HK-2 (cell line): ENCODE measurements at regions not wholly inside any gene's neighbourhood (a gene's known extent, or its start where the extent isn't known, plus 50 kb on each side); places are given as distances from the start of the nearest gene placed in this dataset.
"Not testable (repeated sequence)": the region's sequence is repeated elsewhere in the genome, so short reads cannot be mapped to it uniquely, and the experiment has no call there.

Source experiments
- DNase-seq: peaks from one replicate; pipeline ENCODE4 v3.0.0-alpha.2; 2018; ENCODE audit not compliant: unreplicated experiment

DNA sequence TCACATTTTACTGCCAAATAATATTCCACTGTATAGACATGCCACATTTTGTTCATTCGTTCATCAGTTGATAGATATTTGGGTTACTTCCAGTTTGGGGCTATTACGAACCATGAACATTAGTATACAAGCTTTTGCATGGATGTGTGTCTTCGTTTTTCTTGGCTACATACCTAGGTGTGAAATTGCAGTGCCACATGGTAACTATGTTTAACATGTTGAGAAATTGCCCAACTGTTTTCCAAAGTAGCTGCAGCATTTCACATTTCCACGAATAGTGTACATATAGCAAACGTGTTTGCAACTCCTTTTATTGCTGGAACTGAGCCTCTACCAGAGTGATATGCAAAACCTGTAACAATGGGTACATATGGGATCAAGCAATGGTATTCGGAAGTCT lies 221.5 kb downstream of the VEGFC start:
- DNase-seq = no peak

DNA sequence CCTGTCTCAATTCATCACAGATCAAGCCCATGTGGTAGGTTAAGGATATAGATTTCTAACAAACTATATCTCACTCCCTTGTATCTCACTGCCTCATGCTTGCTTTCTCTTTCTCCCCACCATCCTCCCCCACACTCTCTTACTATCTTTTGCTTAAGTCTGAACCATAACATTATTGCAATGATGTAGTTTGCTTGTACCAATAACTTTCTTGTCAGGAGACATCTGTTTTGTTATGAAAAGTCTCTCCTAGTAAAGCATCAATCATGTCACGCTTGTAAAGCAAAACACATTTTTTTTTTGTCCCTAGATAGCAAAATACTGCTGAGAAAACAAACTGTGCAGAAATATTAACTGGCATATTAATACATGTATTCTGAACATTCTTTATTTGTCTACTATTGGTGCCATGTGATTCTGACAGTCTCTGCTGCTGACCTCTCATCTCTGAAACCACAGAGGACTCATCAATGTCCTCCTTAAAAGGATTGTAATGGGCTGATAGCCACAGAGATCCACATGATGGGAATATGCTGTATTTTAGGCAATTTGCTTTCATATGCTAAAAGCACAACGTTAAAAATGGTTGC lies 217.5 kb downstream of the VEGFC start:
- DNase-seq = no peak

DNA sequence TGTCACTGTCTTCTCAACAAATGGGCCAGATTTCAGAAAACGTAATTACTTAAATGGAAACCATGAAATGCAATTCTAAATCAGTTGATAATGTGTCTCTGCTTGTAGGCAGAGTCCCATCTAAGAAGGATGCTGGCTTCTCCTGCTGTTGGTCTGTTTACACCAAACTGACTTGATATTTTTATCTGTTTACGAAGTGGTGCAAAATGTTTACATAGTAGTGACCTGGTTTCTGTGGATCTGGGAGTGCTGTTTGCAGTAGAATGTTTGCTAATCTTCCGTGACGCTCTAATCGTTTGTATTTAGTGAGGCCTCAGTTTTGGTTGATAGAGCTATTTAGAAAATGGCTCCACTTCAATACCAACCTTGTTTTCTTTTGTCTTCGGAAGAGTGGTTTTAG lies 213.5 kb downstream of the VEGFC start:
- DNase-seq = no peak

DNA sequence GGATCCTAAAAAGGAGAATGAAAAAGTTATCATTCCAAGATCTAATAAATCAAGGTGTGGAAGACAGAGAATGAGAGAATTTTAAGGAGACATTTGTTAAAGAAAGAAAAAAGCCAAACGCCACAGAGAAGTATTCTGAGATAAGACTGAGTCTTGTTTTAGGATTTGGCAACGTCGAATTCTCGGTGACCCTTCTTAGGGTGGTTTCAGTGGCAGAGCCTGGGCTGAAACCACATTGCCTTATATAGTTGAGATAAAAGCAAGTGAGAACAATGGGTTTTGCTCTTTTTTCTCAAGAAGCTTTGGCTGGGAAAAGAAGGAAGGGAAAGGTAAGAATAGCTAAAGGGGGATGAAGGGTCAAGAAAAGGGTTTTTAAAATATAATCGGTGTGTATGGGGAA lies 209.4 kb downstream of the VEGFC start:
- no peak for DNase-seq

DNA sequence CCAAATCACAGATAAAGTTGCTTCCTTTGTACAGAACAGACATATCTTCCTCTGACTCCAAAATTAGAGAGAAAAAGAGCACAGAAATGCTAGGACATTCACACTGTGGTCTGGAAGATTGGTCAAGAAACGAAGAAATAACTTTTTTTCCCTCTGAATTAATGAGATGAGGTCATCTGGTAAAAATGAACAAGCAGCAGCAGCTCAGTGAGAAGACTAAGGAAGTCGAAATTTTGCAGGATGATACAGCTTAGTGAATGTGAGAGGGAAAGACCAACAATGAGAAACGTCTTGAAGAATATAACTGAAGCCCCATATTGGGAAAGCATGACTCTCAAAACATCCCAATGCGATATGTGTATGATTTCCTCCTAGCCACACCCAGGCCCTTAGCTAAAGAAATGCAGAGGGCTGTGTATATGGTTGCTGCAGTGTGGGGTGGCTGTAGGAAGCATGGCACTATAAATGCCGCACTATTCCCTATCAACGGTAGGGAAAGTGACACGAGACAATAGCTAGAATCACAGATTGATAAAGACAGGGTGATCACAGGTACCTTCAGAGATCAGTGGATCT lies 208.6 kb downstream of the VEGFC start:
- DNase-seq = no peak

DNA sequence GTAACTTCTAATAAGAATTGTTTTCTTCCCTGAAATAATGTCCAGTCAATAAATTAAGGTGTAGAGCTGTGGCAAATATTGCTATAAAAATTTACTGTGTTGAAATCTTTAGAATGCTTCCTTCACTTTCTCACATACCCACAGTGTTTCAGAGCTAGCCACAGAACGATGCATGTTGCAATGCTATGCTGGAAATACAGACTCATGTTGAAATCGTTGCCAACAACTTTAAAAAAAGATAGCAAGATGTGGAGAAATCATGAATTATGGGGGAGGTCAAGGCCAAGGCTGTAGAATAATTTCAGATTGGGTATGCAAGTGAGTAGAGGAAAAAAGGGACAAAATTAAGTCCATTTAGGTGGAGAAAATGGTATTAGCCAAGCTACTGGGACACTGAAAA lies 204.8 kb downstream of the VEGFC start:
- no peak for DNase-seq

DNA sequence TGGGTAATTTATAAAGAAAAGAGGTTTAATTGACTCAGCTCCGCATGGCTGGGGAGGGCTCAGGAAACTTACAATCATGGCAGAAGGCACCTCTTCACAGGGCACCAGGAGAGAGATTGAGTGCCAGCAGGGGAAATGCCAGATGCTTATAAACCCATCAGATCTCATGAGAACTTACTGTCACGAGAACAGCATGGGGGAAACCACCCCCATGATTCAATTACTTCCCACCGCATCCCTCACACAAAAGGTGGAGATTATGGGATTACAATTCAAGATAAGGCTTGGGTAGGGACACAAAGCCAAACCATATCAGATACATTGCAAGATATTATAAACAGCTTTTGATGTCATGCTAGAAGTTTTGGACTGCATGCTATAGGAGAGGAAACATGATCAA lies 204.3 kb downstream of the VEGFC start:
- no peak for DNase-seq

DNA sequence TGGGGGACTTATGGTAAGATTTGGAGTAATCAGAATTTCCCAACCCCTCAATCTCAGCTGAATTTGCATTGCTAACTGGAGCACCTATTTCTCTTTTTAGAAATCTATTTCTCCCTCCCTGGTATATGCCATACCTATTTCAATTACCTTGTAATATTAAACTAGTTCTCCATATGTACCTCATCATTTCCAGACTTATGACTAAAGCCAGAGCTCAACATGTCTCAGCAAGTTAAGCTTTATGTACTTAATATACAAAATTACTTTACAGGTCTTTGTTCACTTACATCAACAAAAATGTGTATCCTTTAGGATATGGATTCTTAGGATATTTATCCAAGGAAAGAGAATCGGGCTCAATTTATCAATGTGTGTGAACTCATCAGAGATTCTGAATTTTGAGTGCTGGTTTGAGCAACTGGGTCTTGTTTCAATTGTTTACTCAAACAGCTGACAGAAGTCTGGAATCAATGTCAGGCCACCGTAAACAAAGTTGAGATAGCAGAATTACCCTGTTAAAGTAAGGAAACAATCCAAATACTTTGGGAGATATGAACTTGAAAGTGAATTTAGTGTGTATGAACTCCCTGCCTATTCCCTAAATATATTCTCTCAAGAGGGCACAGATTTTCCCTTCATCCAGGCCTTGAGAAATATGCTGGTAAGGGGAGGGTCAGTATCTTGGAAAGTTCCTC lies 199.6 kb downstream of the VEGFC start:
- no peak for DNase-seq

DNA sequence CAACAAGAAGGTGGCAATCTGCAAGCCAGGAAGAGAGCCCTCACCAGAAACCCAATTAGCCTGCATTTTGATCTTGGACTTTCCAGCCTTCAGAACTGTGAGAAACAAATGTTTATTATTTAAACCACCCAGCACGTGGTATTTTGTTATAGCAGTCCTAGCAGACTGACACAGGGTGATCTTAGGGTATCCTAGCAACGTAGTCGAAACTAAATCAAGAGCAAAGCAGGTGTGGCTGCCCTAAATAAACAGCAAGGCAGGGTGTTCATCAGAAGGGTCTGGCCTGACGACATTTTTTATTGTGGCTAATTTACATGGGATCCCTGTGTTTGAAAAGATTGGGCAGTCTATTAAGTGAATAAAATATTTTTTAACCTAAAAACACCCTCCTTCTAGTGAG lies 198.8 kb downstream of the VEGFC start:
- DNase-seq = no peak

DNA sequence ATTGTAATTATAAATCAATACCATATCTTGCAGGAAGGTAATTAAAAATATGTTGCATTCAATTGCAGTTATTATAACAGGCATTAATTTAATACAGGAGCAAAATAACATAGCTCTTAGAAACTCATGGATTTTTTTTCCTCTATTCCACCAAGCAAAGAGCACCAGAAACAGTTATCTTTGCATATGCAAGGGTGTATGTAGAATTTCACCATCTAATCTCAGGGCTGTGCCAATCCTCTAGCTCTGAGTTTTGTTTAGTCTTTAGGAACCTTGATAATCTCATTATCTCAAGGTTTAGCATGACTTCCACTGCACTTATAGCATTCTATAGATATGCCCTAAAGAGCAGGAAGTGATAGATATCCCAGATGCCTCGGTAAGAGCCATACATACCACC lies 197.5 kb downstream of the VEGFC start:
- no peak for DNase-seq

DNA sequence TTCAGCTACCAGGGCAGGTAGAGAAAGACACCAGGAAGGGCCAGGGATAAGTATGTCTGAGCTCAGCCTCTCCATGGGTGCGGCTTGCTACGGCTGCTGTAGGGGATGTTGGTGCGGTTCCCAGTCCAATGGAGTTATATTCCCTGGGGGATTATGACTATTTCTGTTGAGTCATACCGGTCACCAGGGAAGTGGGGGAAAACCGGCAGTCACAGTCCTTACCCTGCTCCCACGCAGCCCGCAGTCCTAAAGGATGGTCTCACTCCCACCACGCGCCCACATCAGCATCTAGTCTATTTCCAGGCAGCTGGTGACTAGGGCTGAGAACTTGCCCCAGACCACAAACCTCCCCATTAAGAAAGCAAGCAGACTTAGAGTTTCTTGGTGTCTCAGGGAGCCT lies 191.6 kb downstream of the VEGFC start:
- DNase-seq = no peak

DNA sequence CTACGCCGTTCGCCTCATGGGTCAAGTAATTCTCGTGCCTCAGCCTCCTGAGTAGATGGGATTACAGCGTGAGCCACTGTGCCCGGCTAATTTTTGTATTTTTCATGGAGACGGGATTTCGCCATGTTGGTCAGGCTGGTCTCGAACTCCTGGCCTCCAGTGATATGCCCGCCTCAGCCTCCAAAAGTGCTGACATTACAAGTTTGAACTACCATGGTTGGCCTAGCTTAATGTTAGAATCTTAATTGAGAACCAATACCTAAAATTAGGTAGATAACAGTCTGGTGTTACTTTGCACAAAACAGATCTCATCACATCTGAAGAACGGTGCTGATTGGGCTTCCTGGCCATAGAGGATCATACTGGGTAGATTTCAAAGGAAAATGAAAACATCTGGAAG lies 184.9 kb downstream of the VEGFC start:
- DNase-seq = no peak

DNA sequence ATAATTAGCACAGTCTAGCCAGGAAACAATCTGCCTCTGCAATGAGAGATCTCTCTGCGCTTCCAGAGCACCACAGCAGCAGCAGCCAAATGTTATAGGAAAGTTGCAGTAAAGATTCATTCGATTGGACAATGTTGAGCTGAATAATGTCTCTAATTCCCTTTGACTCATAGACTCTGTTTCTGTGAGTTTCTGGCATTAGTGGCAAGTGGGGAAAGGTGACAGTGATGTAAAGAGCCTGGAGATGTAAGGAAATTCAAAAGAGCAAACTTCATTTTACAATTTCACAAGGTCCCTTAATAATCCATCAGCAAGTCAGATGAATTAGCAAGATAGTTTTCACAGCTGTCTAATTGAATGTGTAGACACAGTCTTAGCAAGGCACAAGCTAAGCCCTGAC lies 184.4 kb downstream of the VEGFC start:
- DNase-seq = no peak

DNA sequence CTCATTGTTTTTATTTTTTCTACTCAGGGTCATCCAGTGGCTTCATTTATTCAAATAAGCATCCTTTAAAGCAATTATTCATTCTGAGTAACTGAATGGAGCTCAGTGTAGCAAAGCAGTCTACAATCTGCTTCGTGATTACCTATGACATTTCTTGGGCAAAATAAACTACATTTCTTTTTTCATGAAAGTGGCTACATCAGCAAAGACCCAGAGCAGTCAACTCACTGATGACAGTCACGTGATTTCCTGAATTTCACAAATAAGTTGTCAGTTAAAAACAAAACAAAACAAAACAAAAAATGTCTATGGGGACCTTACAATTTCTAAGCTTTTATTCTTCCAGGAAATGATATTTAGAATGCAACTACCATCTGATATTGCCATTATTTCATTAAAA lies 182.1 kb downstream of the VEGFC start:
- no peak for DNase-seq

DNA sequence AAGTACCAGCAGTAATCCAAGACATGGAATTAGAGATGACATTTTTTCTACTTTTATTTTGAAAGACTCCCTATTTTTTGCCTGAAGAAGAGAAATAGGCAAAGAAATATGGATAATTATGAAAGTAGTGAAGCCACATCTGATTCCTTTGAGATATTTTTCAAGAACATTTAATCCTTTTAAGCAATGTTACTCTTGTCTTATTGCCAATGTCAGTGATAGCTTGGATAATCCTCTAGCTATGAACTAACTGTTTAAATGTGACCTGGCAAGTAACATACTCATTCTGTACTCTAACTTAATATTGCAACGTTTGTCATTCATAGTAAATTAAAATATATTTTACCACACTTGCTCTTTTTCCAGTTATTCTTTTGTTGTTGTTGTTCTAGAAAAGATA lies 181.3 kb downstream of the VEGFC start:
- no peak for DNase-seq

DNA sequence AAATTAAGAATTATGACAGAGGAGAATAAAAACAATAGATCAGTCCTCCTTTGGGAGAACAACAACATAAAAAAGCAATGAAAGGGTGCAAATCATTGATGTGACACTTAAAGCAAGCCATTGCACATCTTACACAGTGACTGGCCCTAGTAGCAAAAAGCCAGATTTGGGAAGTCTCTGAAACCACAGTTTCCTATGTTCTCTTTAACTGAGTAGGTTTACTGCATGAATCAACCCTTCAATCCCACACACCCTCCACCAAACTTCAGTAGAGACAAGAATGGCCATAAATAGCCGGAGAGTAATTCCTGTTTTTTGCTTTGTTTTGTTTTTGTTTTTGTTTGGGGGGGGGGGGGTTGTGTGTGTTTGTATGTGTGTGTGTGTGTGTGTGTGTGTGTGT lies 180.8 kb downstream of the VEGFC start:
- DNase-seq = no peak

DNA sequence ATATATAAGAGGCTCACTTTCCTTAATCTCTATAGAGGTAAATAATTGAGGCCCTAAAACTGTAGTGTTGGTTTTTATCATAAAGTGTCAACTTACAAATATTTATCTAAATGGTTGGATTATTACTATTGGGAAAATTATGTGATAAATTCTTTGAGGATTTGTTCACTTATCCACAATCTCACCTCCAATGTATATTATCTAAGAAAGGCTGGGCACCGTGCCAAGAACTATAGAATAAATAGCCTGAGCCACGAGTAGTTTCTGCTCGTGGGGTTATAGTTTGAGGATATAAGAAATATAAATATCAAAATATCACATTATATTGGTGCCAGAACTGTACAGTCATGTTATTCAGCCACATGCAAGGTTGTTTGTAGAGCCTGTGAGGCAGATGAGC lies 177.9 kb downstream of the VEGFC start:
- DNase-seq = no peak

DNA sequence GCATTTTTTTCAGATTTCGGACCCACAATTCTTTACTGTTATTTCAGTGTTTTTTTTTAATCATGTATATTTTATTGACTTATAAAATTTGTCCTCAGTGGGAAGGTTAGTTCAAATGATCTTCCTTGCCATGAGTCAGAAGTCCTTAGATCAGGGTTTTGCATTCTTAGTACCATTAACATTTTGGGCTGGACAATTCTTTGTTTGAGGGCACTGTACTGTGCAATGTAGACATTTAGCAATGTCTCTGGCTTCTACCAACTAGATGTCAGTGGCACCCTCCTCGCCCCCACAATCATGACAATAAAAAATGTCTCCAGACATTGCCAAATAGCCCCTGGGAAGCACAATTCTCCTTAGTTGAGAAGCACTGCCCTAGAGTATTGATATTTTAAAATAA lies 176.6 kb downstream of the VEGFC start:
- DNase-seq = no peak

DNA sequence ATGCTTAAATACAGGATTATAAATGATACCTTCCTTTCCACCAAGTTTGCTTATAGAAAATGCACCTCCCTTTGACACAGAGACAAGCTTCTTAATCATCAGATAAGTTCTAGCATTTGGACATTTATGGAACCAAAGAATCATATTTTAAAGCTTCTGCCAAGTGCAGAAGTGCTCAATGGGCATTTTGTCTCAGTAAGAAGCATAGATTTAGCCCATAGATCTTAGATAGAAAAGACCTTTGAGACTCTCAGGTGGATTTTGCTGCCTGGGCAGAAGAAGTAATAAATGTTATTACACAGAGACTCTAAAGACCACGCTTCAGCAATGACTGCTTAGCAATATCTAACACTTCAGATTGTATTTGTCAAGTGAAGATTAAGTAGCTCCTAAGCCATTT lies 174.6 kb downstream of the VEGFC start:
- no peak for DNase-seq

DNA sequence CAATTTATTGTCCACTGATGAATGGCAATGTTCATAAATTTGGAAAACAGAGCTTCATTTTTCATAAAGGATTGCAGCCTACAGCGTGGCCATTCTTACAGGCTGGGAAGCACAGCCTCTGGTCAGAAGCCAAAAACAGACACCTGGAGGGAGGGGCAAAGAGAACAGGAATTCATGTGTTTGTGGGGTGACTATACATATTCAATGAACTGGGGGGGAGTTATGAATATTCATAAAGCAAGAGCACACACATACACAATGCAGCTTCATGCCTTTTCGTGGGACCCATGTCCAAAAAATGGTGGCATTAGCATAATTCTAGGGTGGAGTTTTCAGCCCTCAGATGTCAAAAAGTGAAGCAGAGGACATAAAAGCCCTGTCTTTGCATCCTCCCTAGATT lies 173.3 kb downstream of the VEGFC start:
- DNase-seq = no peak

DNA sequence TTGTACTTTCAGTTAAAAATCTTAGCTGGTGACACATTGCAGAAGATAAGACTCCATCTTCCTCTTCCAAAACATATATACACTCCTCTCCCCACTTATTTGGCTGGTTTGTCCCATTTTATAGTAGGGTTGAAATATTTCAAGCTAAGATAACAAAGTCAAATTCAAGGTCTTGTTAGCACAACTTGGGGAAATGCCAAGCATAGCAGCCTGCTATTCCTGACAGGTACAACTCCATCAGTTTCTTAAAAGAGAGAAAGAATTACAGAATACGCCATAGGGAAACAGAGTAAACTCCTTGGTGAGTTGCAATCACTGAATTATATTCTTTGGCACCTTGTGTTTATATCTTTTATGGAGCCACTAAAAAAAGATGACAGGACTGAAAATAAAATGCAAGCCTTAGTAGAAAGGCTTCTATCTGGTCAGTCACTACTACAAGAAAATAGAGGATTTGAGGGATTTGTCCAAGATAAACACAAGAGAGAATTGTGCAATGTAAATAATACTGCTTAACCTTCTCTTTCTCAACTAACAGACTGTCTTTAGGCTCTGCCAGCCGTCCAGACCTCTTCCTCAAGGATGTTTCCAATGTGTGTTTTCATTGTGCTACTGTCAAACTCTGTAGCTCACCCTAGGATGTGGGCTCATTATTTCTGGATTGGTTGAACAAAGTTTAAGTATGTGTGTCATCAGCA lies 170.3 kb downstream of the VEGFC start:
- DNase-seq = no peak

DNA sequence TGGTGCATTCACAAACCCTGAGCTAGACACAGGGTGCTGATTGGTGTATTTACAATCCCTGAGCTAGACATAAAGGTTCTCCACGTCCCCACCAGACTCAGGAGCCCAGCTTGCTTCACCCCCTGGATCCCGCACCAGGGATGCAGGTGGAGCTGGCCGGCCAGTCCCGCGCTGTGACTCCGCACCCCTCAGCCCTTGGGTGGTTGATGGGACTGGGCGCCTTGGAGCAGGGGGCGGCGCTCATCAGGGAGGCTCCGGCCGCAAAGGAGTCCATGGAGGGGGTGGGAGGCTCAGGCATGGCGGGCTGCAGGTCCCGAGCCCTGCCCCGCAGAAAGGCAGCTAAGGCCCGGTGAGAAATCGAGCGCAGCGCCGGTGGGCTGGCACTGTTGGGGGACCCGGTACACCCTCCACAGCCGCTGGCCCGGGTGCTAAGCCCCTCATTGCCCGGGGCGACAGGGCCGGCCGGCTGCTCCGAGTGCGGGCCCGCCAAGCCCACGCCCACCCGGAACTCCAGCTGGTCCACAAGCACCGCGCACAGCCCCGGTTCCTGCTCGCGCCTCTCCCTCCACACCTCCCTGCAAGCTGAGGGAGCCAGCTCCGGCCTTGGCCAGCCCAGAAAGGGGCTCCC lies 167.6 kb downstream of the VEGFC start:
- not testable (repeated sequence) for DNase-seq

DNA sequence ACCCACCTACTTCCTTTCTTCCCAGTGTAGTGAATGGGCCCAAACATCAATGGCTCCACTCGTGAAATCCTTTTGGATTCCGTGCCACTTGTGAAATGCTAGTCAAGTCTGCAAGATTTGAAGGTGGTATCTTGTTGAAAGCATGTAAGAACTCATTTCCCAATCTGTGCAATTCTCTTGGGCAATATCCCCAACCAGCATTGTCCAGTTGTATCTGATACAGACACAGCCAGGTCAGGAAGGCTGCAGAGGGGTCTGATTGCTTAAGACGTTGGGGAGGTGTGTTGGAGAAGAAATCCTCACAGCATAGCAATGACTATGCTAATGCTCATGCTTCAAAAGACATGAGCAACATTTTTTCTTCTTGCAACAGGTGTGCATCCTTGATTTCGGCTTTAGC lies 164.8 kb downstream of the VEGFC start:
- no peak for DNase-seq
